HG02763 (cell line): ENCODE measurements at regions not wholly inside any gene's neighbourhood (a gene's known extent, or its start where the extent isn't known, plus 50 kb on each side); places are given as distances from the start of the nearest gene placed in this dataset.
"Not testable (repeated sequence)": the region's sequence is repeated elsewhere in the genome, so short reads cannot be mapped to it uniquely, and the experiment has no call there.

Experiments
- ATAC-seq: cut with Tn5 transposase; IDR thresholded peaks from one replicate; pipeline ENCODE4 v1.9.1; 2021; ENCODE audit warnings: mild to moderate bottlenecking, moderate library complexity; ENCODE audit not compliant: unreplicated experiment

- not testable (repeated sequence) for ATAC-seq
Measured at GRCh38 chr22:25504017-25504416, 60.5 kb upstream of the GRK3 start.

GRCh38 chr22:25508161-25508560 is 56.3 kb upstream of the GRK3 start:
- ATAC-seq, result no peak

DNA sequence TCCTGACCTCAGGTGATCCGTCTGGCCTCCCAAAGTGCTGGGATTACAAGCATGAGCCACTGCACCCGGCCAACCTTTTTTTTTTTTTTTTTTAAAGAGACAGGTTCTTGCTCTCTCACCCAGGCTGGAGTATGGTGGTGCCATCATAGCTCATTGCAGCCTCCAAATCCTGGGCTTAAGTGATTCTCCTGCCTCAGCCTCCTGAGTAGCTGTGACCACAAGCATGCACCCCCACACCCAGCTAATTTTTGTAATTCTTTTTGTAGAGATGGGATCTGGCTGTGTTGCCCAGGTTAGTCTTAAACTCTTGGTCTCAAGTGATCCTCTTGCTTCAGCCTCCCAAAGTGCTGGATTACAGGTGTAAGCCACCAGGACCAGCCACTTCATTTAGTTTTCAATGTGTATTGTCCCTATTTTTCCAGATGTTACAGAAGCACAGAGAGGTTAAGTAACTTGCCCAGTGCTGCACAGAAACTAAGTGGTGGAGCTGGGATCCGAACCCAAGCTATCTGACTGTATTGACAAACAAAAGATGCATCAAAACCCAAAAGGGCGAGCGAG is 55.6 kb upstream of the GRK3 start:
- no peak for ATAC-seq

GRCh38 chr22:25509374-25509791 is 55.1 kb upstream of the GRK3 start:
- ATAC-seq, result no peak

DNA sequence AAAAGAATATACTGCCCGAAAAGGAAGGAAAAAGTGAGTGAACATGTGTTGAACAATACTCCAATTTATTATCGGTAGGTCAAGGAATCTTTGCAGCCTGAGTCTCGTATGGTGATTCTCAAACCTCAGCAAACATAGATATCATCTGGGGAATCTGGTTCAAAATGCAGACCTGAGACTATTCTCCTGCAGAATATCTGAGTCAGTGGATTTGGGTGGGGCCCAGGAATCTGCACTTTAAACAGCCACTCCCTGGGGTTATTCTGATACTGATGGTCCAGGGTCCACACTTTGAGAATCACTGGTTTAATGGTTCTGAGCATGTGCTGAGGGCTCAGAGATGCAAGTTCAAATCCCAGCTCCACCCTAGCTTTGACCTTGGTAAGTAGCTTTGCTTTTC is 53.6 kb upstream of the GRK3 start:
- ATAC-seq, result no peak

GRCh38 chr22:25511725-25512124 is 52.8 kb upstream of the GRK3 start:
- no peak for ATAC-seq

GRCh38 chr22:25514436-25515180 is 49.9 kb upstream of the GRK3 start:
- no peak for ATAC-seq
